ENCODE measurements at regions not wholly inside any gene's neighbourhood (a gene's known extent, or its start where the extent isn't known, plus 50 kb on each side); places are given as distances from the start of the nearest gene placed in this dataset.
"Not testable (repeated sequence)": the region's sequence is repeated elsewhere in the genome, so short reads cannot be mapped to it uniquely, and the experiment has no call there.

DNA sequence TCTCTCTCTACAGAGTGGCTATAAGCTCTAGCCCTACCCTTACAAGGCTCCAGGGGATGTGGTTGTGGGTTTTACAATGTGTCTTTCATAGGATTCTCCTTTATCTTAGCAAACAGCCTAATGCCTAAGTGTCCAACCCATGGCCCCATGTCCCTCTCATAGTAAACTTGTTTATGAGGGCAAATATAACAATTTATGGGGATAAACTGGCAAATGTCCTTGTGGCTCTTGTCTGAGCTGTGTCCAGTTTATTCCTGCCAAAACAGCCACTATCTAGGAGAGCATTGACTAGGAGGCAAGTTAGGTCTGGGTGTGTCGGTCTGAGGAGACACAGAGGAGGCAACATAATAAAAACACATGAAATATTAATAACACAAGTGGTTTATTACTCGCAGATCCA lies 335.1 kb downstream of the IZUMO3 start:
- intact Hi-C loops (cut with micrococcal nuclease; ENCODE audit: unreplicated experiment) = no loop called here
- Mint-ChIP-seq H3K36me3 (ENCODE audit: insufficient read depth, unreplicated experiment) (no peaks in the 10 kb centered on the region), H3K4me1 (ENCODE audit: low read depth, unreplicated experiment) (no peaks in the 10 kb centered on the region), H3K4me3 (ENCODE audit: unreplicated experiment) (no peak overlapping the region), H3K27me3 (ENCODE audit: insufficient read depth, unreplicated experiment) (no peaks in the 10 kb centered on the region), H3K27ac (ENCODE audit: unreplicated experiment) (no peak overlapping the region), H3K9me3 (ENCODE audit: unreplicated experiment) (no peaks in the 10 kb centered on the region)
- Histone ChIP-seq H3K4me1 (no peaks in the 10 kb centered on the region), H3K36me3 (ENCODE audit: control insufficient read depth, insufficient read depth, low read length) (no peaks in the 10 kb centered on the region), H3K9me3 (no peaks in the 10 kb centered on the region), H3K4me3 (ENCODE audit: low read depth, low read length) (no peak overlapping the region), H3K27me3 (replicated peaks; ENCODE audit: control insufficient read depth, insufficient read depth, low read length) (no peaks in the 10 kb centered on the region)
- no peak for DNase-seq
- ChIA-PET CTCF (no interaction called here), POLR2A (no interaction called here)
- TF ChIP-seq, protein P1, sequence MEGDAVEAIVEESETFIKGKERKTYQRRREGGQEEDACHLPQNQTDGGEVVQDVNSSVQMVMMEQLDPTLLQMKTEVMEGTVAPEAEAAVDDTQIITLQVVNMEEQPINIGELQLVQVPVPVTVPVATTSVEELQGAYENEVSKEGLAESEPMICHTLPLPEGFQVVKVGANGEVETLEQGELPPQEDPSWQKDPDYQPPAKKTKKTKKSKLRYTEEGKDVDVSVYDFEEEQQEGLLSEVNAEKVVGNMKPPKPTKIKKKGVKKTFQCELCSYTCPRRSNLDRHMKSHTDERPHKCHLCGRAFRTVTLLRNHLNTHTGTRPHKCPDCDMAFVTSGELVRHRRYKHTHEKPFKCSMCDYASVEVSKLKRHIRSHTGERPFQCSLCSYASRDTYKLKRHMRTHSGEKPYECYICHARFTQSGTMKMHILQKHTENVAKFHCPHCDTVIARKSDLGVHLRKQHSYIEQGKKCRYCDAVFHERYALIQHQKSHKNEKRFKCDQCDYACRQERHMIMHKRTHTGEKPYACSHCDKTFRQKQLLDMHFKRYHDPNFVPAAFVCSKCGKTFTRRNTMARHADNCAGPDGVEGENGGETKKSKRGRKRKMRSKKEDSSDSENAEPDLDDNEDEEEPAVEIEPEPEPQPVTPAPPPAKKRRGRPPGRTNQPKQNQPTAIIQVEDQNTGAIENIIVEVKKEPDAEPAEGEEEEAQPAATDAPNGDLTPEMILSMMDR (IDR thresholded peaks at IDR 0.05; ENCODE audit: insufficient read depth in 1 of 2, low read depth in 1 of 2, low read length in 1 of 2, severe bottlenecking in 1 of 2, unreplicated experiment in 1 of 2) = no peak
- no TSS peak for BruUV-seq (replicated peaks)

DNA sequence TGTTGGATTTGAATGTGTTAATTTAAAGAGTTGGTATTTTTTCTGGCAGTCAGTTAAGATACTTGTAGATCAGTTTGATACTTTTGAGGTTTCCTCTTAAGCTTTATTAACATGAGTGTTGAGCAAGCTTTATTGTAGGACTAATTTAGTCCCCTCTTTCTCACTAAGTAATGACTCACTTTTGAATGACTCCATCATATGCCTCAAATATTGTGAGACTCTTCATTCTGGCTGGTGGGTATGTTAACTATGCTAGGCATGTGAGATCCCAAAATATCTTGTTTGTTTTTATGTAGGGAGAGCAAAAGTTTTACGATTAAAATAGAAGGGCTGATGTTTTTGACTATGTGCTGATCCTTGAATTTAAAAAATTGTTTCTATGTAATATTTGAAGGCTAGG lies 355.7 kb downstream of the IZUMO3 start:
- TF ChIP-seq, protein P1 (IDR thresholded peaks at IDR 0.05; ENCODE audit: insufficient read depth in 1 of 2, low read depth in 1 of 2, low read length in 1 of 2, severe bottlenecking in 1 of 2, unreplicated experiment in 1 of 2) = no peak
- Histone ChIP-seq H3K36me3 (ENCODE audit: control insufficient read depth, insufficient read depth, low read length) (no peaks in the 10 kb centered on the region), H3K27me3 (replicated peaks; ENCODE audit: control insufficient read depth, insufficient read depth, low read length) (no peaks in the 10 kb centered on the region), H3K4me3 (ENCODE audit: low read depth, low read length) (no peak overlapping the region), H3K9me3 (no peaks in the 10 kb centered on the region), H3K4me1 (no peaks in the 10 kb centered on the region)
- POLR2A ChIA-PET = no interaction called here
- Mint-ChIP-seq H3K4me1 (ENCODE audit: low read depth, unreplicated experiment) (no peaks in the 10 kb centered on the region), H3K36me3 (ENCODE audit: insufficient read depth, unreplicated experiment) (no peaks in the 10 kb centered on the region), H3K27ac (ENCODE audit: unreplicated experiment) (no peak overlapping the region), H3K4me3 (ENCODE audit: unreplicated experiment) (no peak overlapping the region), H3K27me3 (ENCODE audit: insufficient read depth, unreplicated experiment) (no peaks in the 10 kb centered on the region), H3K9me3 (ENCODE audit: unreplicated experiment) (peaks cover 7% of the 10 kb centered on the region)
- CTCF ChIA-PET = no interaction called here
- BruUV-seq (replicated peaks) = no TSS peak
- DNase-seq = no peak
- intact Hi-C loops (cut with micrococcal nuclease; ENCODE audit: unreplicated experiment) = no loop called here

DNA sequence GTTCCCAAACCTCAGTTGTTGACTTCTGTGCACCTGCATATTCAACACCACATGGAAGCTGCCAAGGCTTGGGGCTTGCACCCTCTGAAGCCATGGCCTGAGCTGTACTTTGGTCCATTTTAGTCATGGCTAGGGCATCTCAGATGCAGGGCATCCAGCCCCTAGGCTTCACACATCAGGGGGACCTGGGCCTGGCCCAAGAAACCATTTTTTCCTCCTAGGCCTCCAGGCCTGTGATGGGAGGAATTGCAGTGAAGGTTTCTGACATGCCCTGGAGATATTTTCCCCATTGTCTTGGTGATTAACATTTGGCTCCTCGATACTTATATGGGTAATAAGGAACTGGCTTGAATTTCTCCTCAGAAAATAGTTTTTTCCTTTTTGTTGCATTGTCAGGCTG lies 354.5 kb upstream of the ELAVL2 start:
- H3K36me3 Mint-ChIP-seq (ENCODE audit: insufficient read depth, unreplicated experiment); H3K4me1 ChIP-seq; H3K4me3 Mint-ChIP-seq (ENCODE audit: unreplicated experiment); BruUV-seq (replicated peaks); H3K27me3 Mint-ChIP-seq (ENCODE audit: insufficient read depth, unreplicated experiment); H3K27ac Mint-ChIP-seq (ENCODE audit: unreplicated experiment); POLR2A ChIA-PET; H3K4me1 Mint-ChIP-seq (ENCODE audit: low read depth, unreplicated experiment); intact Hi-C loops (cut with micrococcal nuclease; ENCODE audit: unreplicated experiment); H3K9me3 ChIP-seq; H3K36me3 ChIP-seq (ENCODE audit: control insufficient read depth, insufficient read depth, low read length); DNase-seq; CTCF ChIA-PET; H3K9me3 Mint-ChIP-seq (ENCODE audit: unreplicated experiment); H3K27me3 ChIP-seq (replicated peaks; ENCODE audit: control insufficient read depth, insufficient read depth, low read length); H3K4me3 ChIP-seq (ENCODE audit: low read depth, low read length): not testable (repeated sequence)

DNA sequence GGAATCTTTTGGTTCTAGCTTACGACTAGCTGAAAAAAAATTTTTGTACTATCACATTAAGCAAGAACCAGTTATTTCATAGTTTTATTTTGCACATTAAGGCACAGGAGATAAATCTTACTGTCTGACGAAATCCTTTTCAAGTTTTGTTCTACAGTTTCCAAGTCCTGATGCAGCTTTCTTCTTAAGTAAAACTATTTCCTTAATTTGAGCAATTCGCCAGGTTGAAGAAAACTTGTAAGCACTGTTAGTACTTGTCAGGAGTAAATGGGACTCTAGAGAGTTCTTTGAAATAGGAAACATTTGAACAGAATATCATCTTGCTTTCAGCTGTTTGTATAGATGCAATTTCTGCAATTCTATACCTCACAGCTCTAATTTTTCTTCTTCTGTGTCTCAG lies 318.8 kb upstream of the ELAVL2 start:
- TF ChIP-seq, protein P1 (IDR thresholded peaks at IDR 0.05; ENCODE audit: insufficient read depth in 1 of 2, low read depth in 1 of 2, low read length in 1 of 2, severe bottlenecking in 1 of 2, unreplicated experiment in 1 of 2) = no peak
- BruUV-seq (replicated peaks) = no TSS peak
- H3K27me3 ChIP-seq (replicated peaks; ENCODE audit: control insufficient read depth, insufficient read depth, low read length) = no peaks in the 10 kb centered on the region
- intact Hi-C loops (cut with micrococcal nuclease; ENCODE audit: unreplicated experiment) = no loop called here
- no peak overlapping the region for H3K4me3 ChIP-seq (ENCODE audit: low read depth, low read length)
- no peaks in the 10 kb centered on the region for H3K9me3 ChIP-seq
- ChIA-PET CTCF (no interaction called here), POLR2A (no interaction called here)
- no peaks in the 10 kb centered on the region for H3K27me3 Mint-ChIP-seq (ENCODE audit: insufficient read depth, unreplicated experiment)
- no peaks in the 10 kb centered on the region for H3K9me3 Mint-ChIP-seq (ENCODE audit: unreplicated experiment)
- no peak overlapping the region for H3K27ac Mint-ChIP-seq (ENCODE audit: unreplicated experiment)
- no peak for DNase-seq
- no peaks in the 10 kb centered on the region for H3K4me1 Mint-ChIP-seq (ENCODE audit: low read depth, unreplicated experiment)
- no peaks in the 10 kb centered on the region for H3K36me3 Mint-ChIP-seq (ENCODE audit: insufficient read depth, unreplicated experiment)
- no peaks in the 10 kb centered on the region for H3K36me3 ChIP-seq (ENCODE audit: control insufficient read depth, insufficient read depth, low read length)
- no peaks in the 10 kb centered on the region for H3K4me1 ChIP-seq
- no peak overlapping the region for H3K4me3 Mint-ChIP-seq (ENCODE audit: unreplicated experiment)

DNA sequence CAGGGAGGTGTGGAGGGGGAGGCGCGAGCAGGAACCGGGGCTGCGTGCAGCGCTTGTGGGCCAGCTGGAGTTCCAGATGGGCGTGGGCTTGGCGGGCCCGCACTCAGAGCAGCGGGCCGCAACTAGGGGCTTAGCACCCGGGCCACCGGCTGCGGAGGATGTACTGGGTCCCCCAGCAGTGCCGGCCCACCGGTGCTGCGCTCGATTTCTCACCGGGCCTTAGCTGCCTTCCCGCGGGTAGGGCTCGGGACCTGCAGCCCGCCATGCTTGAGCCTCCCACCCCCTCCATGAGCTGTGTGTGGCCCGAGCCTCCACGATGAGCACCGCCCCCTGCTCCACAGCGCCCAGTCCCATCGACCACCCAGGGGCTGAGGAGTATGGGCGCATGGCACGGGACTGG lies 309.0 kb upstream of the ELAVL2 start:
- H3K36me3 ChIP-seq (ENCODE audit: control insufficient read depth, insufficient read depth, low read length); H3K9me3 Mint-ChIP-seq (ENCODE audit: unreplicated experiment); DNase-seq; H3K4me3 ChIP-seq (ENCODE audit: low read depth, low read length); H3K36me3 Mint-ChIP-seq (ENCODE audit: insufficient read depth, unreplicated experiment); H3K4me1 Mint-ChIP-seq (ENCODE audit: low read depth, unreplicated experiment); H3K9me3 ChIP-seq; CTCF ChIA-PET; H3K4me3 Mint-ChIP-seq (ENCODE audit: unreplicated experiment); POLR2A ChIA-PET; H3K4me1 ChIP-seq; H3K27me3 Mint-ChIP-seq (ENCODE audit: insufficient read depth, unreplicated experiment); intact Hi-C loops (cut with micrococcal nuclease; ENCODE audit: unreplicated experiment); BruUV-seq (replicated peaks); H3K27ac Mint-ChIP-seq (ENCODE audit: unreplicated experiment); H3K27me3 ChIP-seq (replicated peaks; ENCODE audit: control insufficient read depth, insufficient read depth, low read length): not testable (repeated sequence)

All from Caco-2 (cell line).